ENCODE measurements at regions not wholly inside any gene's neighbourhood (a gene's known extent, or its start where the extent isn't known, plus 50 kb on each side); places are given as distances from the start of the nearest gene placed in this dataset.
"Not testable (repeated sequence)": the region's sequence is repeated elsewhere in the genome, so short reads cannot be mapped to it uniquely, and the experiment has no call there.

GRCh38 chr2:77652499-77652898 lies 130.3 kb upstream of the LRRTM4 start:
- no peak for DNase-seq (ENCODE audit: low spot score)
- no peak for TF ChIP-seq CTCF (IDR thresholded peaks at IDR 0.05; ENCODE audit: extremely low read depth, missing control alignments)

GRCh38 chr2:77664491-77664890 lies 142.3 kb upstream of the LRRTM4 start:
- TF ChIP-seq CTCF (IDR thresholded peaks at IDR 0.05; ENCODE audit: extremely low read depth, missing control alignments) = no peak
- DNase-seq (ENCODE audit: low spot score) = no peak

GRCh38 chr2:77666251-77666980 lies 144.2 kb upstream of the LRRTM4 start:
- no peak for TF ChIP-seq CTCF (IDR thresholded peaks at IDR 0.05; ENCODE audit: extremely low read depth, missing control alignments)
- DNase-seq (ENCODE audit: low spot score) = no peak

- not testable (repeated sequence) for DNase-seq (ENCODE audit: low spot score)
Measured at GRCh38 chr2:77684543-77685319, 162.6 kb upstream of the LRRTM4 start.

GRCh38 chr2:77712601-77713000 lies 190.4 kb upstream of the LRRTM4 start:
- no peak for TF ChIP-seq CTCF (IDR thresholded peaks at IDR 0.05; ENCODE audit: extremely low read depth, missing control alignments)
- no peak for DNase-seq (ENCODE audit: low spot score)

- no peak for TF ChIP-seq CTCF (IDR thresholded peaks at IDR 0.05; ENCODE audit: extremely low read depth, missing control alignments)
Measured at GRCh38 chr2:77713412-77713811, 191.2 kb upstream of the LRRTM4 start.

GRCh38 chr2:77720115-77720514 lies 197.9 kb upstream of the LRRTM4 start:
- TF ChIP-seq CTCF (IDR thresholded peaks at IDR 0.05; ENCODE audit: extremely low read depth, missing control alignments) = no peak
- DNase-seq (ENCODE audit: low spot score) = no peak

More at GRCh38 chr2:77713412-77713811, 191.2 kb upstream of the LRRTM4 start:
- DNase-seq (ENCODE audit: low spot score) = no peak

Data from GM20000 (cell line).